ENCODE measurements at regions not wholly inside any gene's neighbourhood (a gene's known extent, or its start where the extent isn't known, plus 50 kb on each side); places are given as distances from the start of the nearest gene placed in this dataset.

DNA sequence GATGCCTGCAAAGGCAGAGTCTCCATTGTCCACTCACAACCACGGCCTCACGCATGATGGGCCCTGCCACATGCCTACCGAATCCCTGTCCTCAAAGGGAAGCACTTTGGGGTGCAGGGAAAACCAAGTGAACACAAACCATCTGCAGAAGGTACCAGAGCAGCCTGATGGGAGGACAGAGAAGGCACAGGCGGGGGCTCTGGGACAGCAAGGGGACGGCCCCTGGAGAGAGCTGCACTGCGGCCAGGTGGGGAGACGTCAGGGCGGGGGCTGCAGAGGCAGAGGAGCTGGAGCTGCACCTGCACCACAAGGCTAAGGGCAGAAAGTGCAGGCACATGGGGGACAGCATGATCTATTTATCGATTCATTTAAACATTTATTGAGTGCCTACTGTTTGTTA, 1056.0 kb downstream of the TBC1D22A start:
- H3K9me3 ChIP-seq (ENCODE audit: insufficient read depth, low read length), result 0 out of 2 replicates have a peak, but pooled peaks cover 3% of the 10 kb centered on the region
- no peak overlapping the region for H3K27ac ChIP-seq (ENCODE audit: low read depth, low read length)
- no peaks in the 10 kb centered on the region for H3F3A ChIP-seq (ENCODE audit: insufficient read depth)
- no peak overlapping the region for H3K4me3 ChIP-seq (ENCODE audit: insufficient read depth, low read length, poor library complexity, severe bottlenecking)
- H3K9ac ChIP-seq (ENCODE audit: low read length), result no peak overlapping the region
- no peak overlapping the region for H2AFZ ChIP-seq (ENCODE audit: low read depth, low read length, severe bottlenecking)
- no peaks in the 10 kb centered on the region for H3K36me3 ChIP-seq (ENCODE audit: low read length)
- H3K4me2 ChIP-seq (ENCODE audit: low read depth, low read length, poor library complexity, severe bottlenecking), result no peak overlapping the region
- no peaks in the 10 kb centered on the region for H3K27me3 ChIP-seq (ENCODE audit: low read length)
- no peak for TF ChIP-seq EZH2phosphoT487 (conservative IDR thresholded peaks at IDR 0.05; ENCODE audit: low read length)
- TF ChIP-seq, protein P1, sequence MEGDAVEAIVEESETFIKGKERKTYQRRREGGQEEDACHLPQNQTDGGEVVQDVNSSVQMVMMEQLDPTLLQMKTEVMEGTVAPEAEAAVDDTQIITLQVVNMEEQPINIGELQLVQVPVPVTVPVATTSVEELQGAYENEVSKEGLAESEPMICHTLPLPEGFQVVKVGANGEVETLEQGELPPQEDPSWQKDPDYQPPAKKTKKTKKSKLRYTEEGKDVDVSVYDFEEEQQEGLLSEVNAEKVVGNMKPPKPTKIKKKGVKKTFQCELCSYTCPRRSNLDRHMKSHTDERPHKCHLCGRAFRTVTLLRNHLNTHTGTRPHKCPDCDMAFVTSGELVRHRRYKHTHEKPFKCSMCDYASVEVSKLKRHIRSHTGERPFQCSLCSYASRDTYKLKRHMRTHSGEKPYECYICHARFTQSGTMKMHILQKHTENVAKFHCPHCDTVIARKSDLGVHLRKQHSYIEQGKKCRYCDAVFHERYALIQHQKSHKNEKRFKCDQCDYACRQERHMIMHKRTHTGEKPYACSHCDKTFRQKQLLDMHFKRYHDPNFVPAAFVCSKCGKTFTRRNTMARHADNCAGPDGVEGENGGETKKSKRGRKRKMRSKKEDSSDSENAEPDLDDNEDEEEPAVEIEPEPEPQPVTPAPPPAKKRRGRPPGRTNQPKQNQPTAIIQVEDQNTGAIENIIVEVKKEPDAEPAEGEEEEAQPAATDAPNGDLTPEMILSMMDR (IDR thresholded peaks at IDR 0.05; ENCODE audit: insufficient read depth, low read length, poor library complexity, severe bottlenecking), result no peak
- no peaks in the 10 kb centered on the region for H3K79me2 ChIP-seq (ENCODE audit: insufficient read depth, low read length)
- H3K9me2 ChIP-seq (replicated peaks; ENCODE audit: insufficient read depth, low read length), result no peaks in the 10 kb centered on the region
- H4K20me1 ChIP-seq (ENCODE audit: low read depth, low read length), result no peaks in the 10 kb centered on the region

GRCh38 chr22:47817380-47817779, 1054.9 kb downstream of the TBC1D22A start:
- Histone ChIP-seq H3K4me3 (ENCODE audit: insufficient read depth, low read length, poor library complexity, severe bottlenecking) (no peak overlapping the region), H3K9me3 (ENCODE audit: insufficient read depth, low read length) (no peaks in the 10 kb centered on the region), H3K9me2 (replicated peaks; ENCODE audit: insufficient read depth, low read length) (no peaks in the 10 kb centered on the region), H4K20me1 (ENCODE audit: low read depth, low read length) (no peaks in the 10 kb centered on the region), H3K79me2 (ENCODE audit: insufficient read depth, low read length) (no peaks in the 10 kb centered on the region), H3K36me3 (ENCODE audit: low read length) (no peaks in the 10 kb centered on the region), H3K27me3 (ENCODE audit: low read length) (no peaks in the 10 kb centered on the region), H3K27ac (ENCODE audit: low read depth, low read length) (no peak overlapping the region), H3K9ac (ENCODE audit: low read length) (no peak overlapping the region), H3F3A (ENCODE audit: insufficient read depth) (no peaks in the 10 kb centered on the region), H3K4me2 (ENCODE audit: low read depth, low read length, poor library complexity, severe bottlenecking) (no peak overlapping the region), H2AFZ (ENCODE audit: low read depth, low read length, severe bottlenecking) (no peak overlapping the region)
- TF ChIP-seq, protein P1 (IDR thresholded peaks at IDR 0.05; ENCODE audit: insufficient read depth, low read length, poor library complexity, severe bottlenecking), result no peak

DNA sequence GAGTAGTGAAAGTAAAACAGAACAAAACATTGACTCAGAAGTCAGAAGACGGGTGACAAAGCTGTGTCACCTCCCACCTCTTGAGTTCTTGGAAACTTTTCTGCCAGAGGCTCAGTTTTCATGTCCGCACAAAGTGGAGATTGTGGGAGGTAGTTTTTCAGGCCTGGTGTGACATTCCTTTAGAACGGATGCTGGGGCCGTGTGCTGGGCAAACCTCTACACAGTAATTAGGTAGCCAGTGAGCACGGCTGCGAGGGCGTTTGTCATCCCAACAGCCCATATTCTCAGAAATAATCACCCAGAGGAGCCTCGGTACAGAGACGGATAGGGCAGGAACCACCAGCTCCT, 1054.4 kb downstream of the TBC1D22A start:
- Histone ChIP-seq H3K9ac (ENCODE audit: low read length) (no peak overlapping the region), H3K4me2 (ENCODE audit: low read depth, low read length, poor library complexity, severe bottlenecking) (no peak overlapping the region), H3F3A (ENCODE audit: insufficient read depth) (no peaks in the 10 kb centered on the region), H3K27me3 (ENCODE audit: low read length) (no peaks in the 10 kb centered on the region), H4K20me1 (ENCODE audit: low read depth, low read length) (no peaks in the 10 kb centered on the region), H3K9me3 (ENCODE audit: insufficient read depth, low read length) (no peaks in the 10 kb centered on the region), H2AFZ (ENCODE audit: low read depth, low read length, severe bottlenecking) (no peak overlapping the region), H3K36me3 (ENCODE audit: low read length) (no peaks in the 10 kb centered on the region), H3K9me2 (replicated peaks; ENCODE audit: insufficient read depth, low read length) (no peaks in the 10 kb centered on the region), H3K79me2 (ENCODE audit: insufficient read depth, low read length) (no peaks in the 10 kb centered on the region), H3K4me3 (ENCODE audit: insufficient read depth, low read length, poor library complexity, severe bottlenecking) (no peak overlapping the region), H3K27ac (ENCODE audit: low read depth, low read length) (no peak overlapping the region)
- TF ChIP-seq, protein P1 (IDR thresholded peaks at IDR 0.05; ENCODE audit: insufficient read depth, low read length, poor library complexity, severe bottlenecking), result no peak
- TF ChIP-seq EZH2phosphoT487 (conservative IDR thresholded peaks at IDR 0.05; ENCODE audit: low read length), result no peak
